ENCODE measurements at regions not wholly inside any gene's neighbourhood (a gene's known extent, or its start where the extent isn't known, plus 50 kb on each side); places are given as distances from the start of the nearest gene placed in this dataset.

DNA sequence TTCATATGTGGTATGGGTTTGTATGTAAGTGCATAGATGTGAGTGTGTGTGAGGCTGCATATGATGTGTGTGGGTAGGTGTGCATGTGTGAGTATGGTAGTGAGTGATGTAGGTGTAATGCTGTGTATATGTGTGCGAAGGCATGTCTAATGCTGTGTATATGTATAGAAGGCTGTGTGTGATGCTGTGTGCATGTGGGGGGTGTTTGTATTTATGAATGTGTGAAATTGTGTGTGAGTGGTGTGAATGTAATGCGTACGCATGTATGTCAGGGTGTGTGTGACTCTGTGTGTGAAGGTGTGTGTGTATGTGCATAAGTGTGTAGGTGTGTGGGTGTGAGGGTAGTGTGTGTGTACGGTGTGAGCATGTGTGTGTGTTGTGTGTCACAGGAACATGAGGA lies 300.0 kb downstream of the OMA1 start:
- no peaks in the 10 kb centered on the region for H3K9me3 ChIP-seq (ENCODE audit: low read depth)
- H3K9me2 ChIP-seq (replicated peaks; ENCODE audit: insufficient read depth), result no peaks in the 10 kb centered on the region
- H4K20me1 ChIP-seq (ENCODE audit: insufficient read depth, poor library complexity, severe bottlenecking), result no peaks in the 10 kb centered on the region
- H3K36me3 ChIP-seq (replicated peaks; ENCODE audit: insufficient read depth, low read depth), result no peaks in the 10 kb centered on the region
- 93% methylated on average over 4 of the region's 4 CpGs for WGBS (ENCODE audit: low lambda C conversion rate, missing lambda C conversion rate)
- no peak overlapping the region for H3K4me2 ChIP-seq
- H3K4me1 ChIP-seq (ENCODE audit: insufficient read depth), result peaks cover 7% of the 10 kb centered on the region
- H3K79me2 ChIP-seq, result no peaks in the 10 kb centered on the region
- H3K27me3 ChIP-seq, result peaks cover 80% of the 10 kb centered on the region
- no peak for DNase-seq (ENCODE audit: low spot score)
- TF ChIP-seq, protein P1, sequence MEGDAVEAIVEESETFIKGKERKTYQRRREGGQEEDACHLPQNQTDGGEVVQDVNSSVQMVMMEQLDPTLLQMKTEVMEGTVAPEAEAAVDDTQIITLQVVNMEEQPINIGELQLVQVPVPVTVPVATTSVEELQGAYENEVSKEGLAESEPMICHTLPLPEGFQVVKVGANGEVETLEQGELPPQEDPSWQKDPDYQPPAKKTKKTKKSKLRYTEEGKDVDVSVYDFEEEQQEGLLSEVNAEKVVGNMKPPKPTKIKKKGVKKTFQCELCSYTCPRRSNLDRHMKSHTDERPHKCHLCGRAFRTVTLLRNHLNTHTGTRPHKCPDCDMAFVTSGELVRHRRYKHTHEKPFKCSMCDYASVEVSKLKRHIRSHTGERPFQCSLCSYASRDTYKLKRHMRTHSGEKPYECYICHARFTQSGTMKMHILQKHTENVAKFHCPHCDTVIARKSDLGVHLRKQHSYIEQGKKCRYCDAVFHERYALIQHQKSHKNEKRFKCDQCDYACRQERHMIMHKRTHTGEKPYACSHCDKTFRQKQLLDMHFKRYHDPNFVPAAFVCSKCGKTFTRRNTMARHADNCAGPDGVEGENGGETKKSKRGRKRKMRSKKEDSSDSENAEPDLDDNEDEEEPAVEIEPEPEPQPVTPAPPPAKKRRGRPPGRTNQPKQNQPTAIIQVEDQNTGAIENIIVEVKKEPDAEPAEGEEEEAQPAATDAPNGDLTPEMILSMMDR (IDR thresholded peaks at IDR 0.05; ENCODE audit: poor library complexity), result no peak
- TF ChIP-seq EZH2 (IDR thresholded peaks at IDR 0.05; ENCODE audit: borderline replicate concordance) (no peak), EZH2phosphoT487 (IDR thresholded peaks at IDR 0.05; ENCODE audit: low read depth, severe bottlenecking, unreplicated experiment) (no peak)
- no peak overlapping the region for H2AFZ ChIP-seq
- H3K4me3 ChIP-seq, result no peak overlapping the region
- H3K27ac ChIP-seq, result no peak overlapping the region

DNA sequence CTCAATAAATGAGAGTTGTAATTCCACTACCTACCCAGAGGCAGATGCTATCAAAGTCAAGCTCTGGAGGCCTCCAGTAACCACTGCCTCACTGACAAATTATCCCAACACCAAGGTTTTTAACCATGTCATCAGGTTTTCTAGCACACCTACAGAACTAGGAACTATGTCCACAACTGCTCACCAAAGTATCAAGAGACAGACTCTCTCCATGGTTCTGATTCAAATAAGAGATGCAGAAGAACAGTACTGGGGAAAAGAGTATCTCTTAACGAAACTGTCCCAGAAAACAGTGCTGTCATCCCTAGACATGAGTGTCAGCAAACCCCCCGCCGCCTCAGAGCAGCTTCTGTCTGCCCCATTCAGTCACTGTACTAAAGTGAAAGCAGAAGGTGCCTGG lies 301.7 kb downstream of the OMA1 start:
- Histone ChIP-seq H3K27ac (no peak overlapping the region), H2AFZ (no peak overlapping the region), H3K27me3 (peaks cover 67% of the 10 kb centered on the region), H4K20me1 (ENCODE audit: insufficient read depth, poor library complexity, severe bottlenecking) (no peaks in the 10 kb centered on the region), H3K4me2 (no peak overlapping the region), H3K36me3 (replicated peaks; ENCODE audit: insufficient read depth, low read depth) (no peaks in the 10 kb centered on the region), H3K4me1 (ENCODE audit: insufficient read depth) (peaks cover 7% of the 10 kb centered on the region), H3K4me3 (no peak overlapping the region), H3K9me3 (ENCODE audit: low read depth) (no peaks in the 10 kb centered on the region), H3K9me2 (replicated peaks; ENCODE audit: insufficient read depth) (no peaks in the 10 kb centered on the region), H3K79me2 (no peaks in the 10 kb centered on the region)
- 75% methylated on average over 3 of the region's 3 CpGs for WGBS (ENCODE audit: low lambda C conversion rate, missing lambda C conversion rate)
- TF ChIP-seq EZH2phosphoT487 (IDR thresholded peaks at IDR 0.05; ENCODE audit: low read depth, severe bottlenecking, unreplicated experiment) (no peak), EZH2 (IDR thresholded peaks at IDR 0.05; ENCODE audit: borderline replicate concordance) (no peak)
- TF ChIP-seq, protein P1 (IDR thresholded peaks at IDR 0.05; ENCODE audit: poor library complexity), result no peak
- DNase-seq (ENCODE audit: low spot score), result no peak

GRCh38 chr1:58238846-58239245 lies 307.7 kb downstream of the OMA1 start:
- Histone ChIP-seq H2AFZ (no peak overlapping the region), H3K4me2 (no peak overlapping the region), H3K36me3 (replicated peaks; ENCODE audit: insufficient read depth, low read depth) (no peaks in the 10 kb centered on the region), H4K20me1 (ENCODE audit: insufficient read depth, poor library complexity, severe bottlenecking) (no peaks in the 10 kb centered on the region), H3K79me2 (no peaks in the 10 kb centered on the region), H3K4me1 (ENCODE audit: insufficient read depth) (no peaks in the 10 kb centered on the region), H3K9me2 (replicated peaks; ENCODE audit: insufficient read depth) (no peaks in the 10 kb centered on the region), H3K27me3 (peaks cover 42% of the 10 kb centered on the region), H3K27ac (no peak overlapping the region), H3K4me3 (no peak overlapping the region), H3K9me3 (ENCODE audit: low read depth) (no peaks in the 10 kb centered on the region)
- WGBS (ENCODE audit: low lambda C conversion rate, missing lambda C conversion rate), result 60% methylated on average over 2 of the region's 2 CpGs
- TF ChIP-seq, protein P1 (IDR thresholded peaks at IDR 0.05; ENCODE audit: poor library complexity), result no peak
- TF ChIP-seq EZH2 (IDR thresholded peaks at IDR 0.05; ENCODE audit: borderline replicate concordance) (no peak), EZH2phosphoT487 (IDR thresholded peaks at IDR 0.05; ENCODE audit: low read depth, severe bottlenecking, unreplicated experiment) (no peak)
- DNase-seq (ENCODE audit: low spot score), result no peak

DNA sequence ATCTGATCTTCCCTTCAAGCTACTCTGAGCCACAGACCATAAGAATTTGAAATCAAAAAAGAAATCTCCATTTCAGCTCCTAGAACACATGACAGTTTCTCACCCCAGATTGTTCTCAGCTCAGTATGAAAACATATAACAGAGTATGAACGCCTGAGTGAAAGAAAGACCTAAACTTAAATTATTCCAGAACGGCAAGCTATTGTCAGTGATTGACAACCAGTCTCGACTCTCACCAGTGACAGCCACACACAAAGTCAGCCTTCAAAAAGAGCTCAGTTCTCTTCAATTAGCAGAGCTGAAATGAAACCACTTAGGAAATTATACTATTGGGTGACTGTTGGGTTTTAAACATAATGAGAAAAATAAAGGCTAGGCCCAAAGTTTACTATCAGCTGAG lies 312.8 kb downstream of the OMA1 start:
- DNase-seq (ENCODE audit: low spot score), result no peak
- Histone ChIP-seq H3K9me3 (ENCODE audit: low read depth) (no peaks in the 10 kb centered on the region), H3K36me3 (replicated peaks; ENCODE audit: insufficient read depth, low read depth) (no peaks in the 10 kb centered on the region), H3K4me1 (ENCODE audit: insufficient read depth) (no peaks in the 10 kb centered on the region), H4K20me1 (ENCODE audit: insufficient read depth, poor library complexity, severe bottlenecking) (no peaks in the 10 kb centered on the region), H2AFZ (no peak overlapping the region), H3K9me2 (replicated peaks; ENCODE audit: insufficient read depth) (no peaks in the 10 kb centered on the region), H3K79me2 (no peaks in the 10 kb centered on the region), H3K27ac (no peak overlapping the region), H3K27me3 (peaks cover 46% of the 10 kb centered on the region), H3K4me3 (no peak overlapping the region), H3K4me2 (no peak overlapping the region)
- 79% methylated on average over 3 of the region's 3 CpGs for WGBS (ENCODE audit: low lambda C conversion rate, missing lambda C conversion rate)
- TF ChIP-seq, protein P1 (IDR thresholded peaks at IDR 0.05; ENCODE audit: poor library complexity), result no peak
- TF ChIP-seq EZH2 (IDR thresholded peaks at IDR 0.05; ENCODE audit: borderline replicate concordance), result no peak
- no peak for TF ChIP-seq EZH2phosphoT487 (IDR thresholded peaks at IDR 0.05; ENCODE audit: low read depth, severe bottlenecking, unreplicated experiment)
